Liver (tissue), 7 donors: ENCODE measurements at regions not wholly inside any gene's neighbourhood (a gene's known extent, or its start where the extent isn't known, plus 50 kb on each side); places are given as distances from the start of the nearest gene placed in this dataset.

ENCODE experiments used
- DNase-seq: peaks from one replicate; pipeline ENCODE4 v3.0.0-alpha.2; 2017; ENCODE audit warnings: low spot score
- H3K27ac ChIP-seq, 2 donors: one replicate each; pipeline ENCODE4 v1.7.0; 2013; ENCODE audit warnings: inconsistent platforms in 2 of 2, low read length in 2 of 2, control low read depth in 1 of 2, low read depth in 1 of 2, mild to moderate bottlenecking in 1 of 2
- H3K27me3 ChIP-seq, 4 donors: one replicate each; pipeline versions ENCODE4 v1.6.1 to v1.7.0; 2013; ENCODE audit warnings: low read length in 3 of 4, inconsistent platforms in 1 of 4, mild to moderate bottlenecking in 1 of 4, moderate library complexity in 1 of 4; ENCODE audit not compliant: control insufficient read depth in 4 of 4, insufficient read depth in 4 of 4
- H3K36me3 ChIP-seq, 4 donors: one replicate each; pipeline versions ENCODE4 v1.6.1 to v1.7.0; 2013; ENCODE audit warnings: low read length in 3 of 4, mild to moderate bottlenecking in 3 of 4, low read depth in 1 of 4, moderate library complexity in 1 of 4; ENCODE audit not compliant: control insufficient read depth in 4 of 4, insufficient read depth in 3 of 4
- H3K4me1 ChIP-seq, 4 donors: one replicate each; pipeline versions ENCODE4 v1.6.1 to v1.7.0; 2013; ENCODE audit warnings: low read length in 3 of 4, mild to moderate bottlenecking in 3 of 4, moderate library complexity in 1 of 4; ENCODE audit not compliant: control insufficient read depth in 4 of 4, insufficient read depth in 4 of 4
- H3K4me3 ChIP-seq, 3 donors: one replicate each; pipeline versions ENCODE4 v1.6.1 to v1.7.0; 2013; ENCODE audit warnings: low read length in 3 of 3, control low read depth in 1 of 3, low read depth in 1 of 3, mild to moderate bottlenecking in 1 of 3
- H3K9ac ChIP-seq, 2 donors: one replicate each; pipeline ENCODE4 v1.7.0; 2013; ENCODE audit warnings: low read length in 2 of 2, mild to moderate bottlenecking in 2 of 2, moderate library complexity in 2 of 2, control low read depth in 1 of 2, low read depth in 1 of 2
- H3K9me3 ChIP-seq, 4 donors: one replicate each; pipeline versions ENCODE4 v1.6.1 to v1.7.0; 2013; ENCODE audit warnings: low read length in 3 of 4; ENCODE audit not compliant: control insufficient read depth in 4 of 4
- EGR1 ChIP-seq, 2 donors: IDR thresholded peaks; 2 replicates each; pipeline ENCODE4 v1.6.1; 2016 to 2018; ENCODE audit warnings: antibody characterized with exemption in 2 of 2, low read depth in 2 of 2
- FOXA1 ChIP-seq: IDR thresholded peaks from 2 replicates; pipeline ENCODE4 v1.6.1; 2016; ENCODE audit warnings: antibody characterized with exemption
- FOXA2 ChIP-seq: IDR thresholded peaks from 2 replicates; pipeline ENCODE4 v1.6.1; 2016; ENCODE audit warnings: antibody characterized with exemption
- GABPA ChIP-seq, 2 donors: IDR thresholded peaks in 1 of 2; conservative IDR thresholded peaks in 1 of 2; 2 replicates each; pipeline ENCODE4 v1.6.1; 2016; ENCODE audit warnings: antibody characterized with exemption in 2 of 2, mild to moderate bottlenecking in 1 of 2, moderate library complexity in 1 of 2
- HNF4A ChIP-seq, 2 donors: conservative IDR thresholded peaks; 2 replicates each; pipeline ENCODE4 v1.6.1; 2016; ENCODE audit warnings: antibody characterized with exemption in 2 of 2, mild to moderate bottlenecking in 2 of 2
- HNF4G ChIP-seq: IDR thresholded peaks from 2 replicates; pipeline ENCODE4 v1.6.1; 2016; ENCODE audit warnings: antibody characterized with exemption
- JUND ChIP-seq, 2 donors: IDR thresholded peaks; 2 replicates each; pipeline ENCODE4 v1.6.1; 2016; ENCODE audit warnings: antibody characterized with exemption in 2 of 2
- NR2F2 ChIP-seq: IDR thresholded peaks from 2 replicates; pipeline ENCODE4 v1.6.1; 2016; ENCODE audit warnings: antibody characterized with exemption
- RAD21 ChIP-seq, 2 donors: IDR thresholded peaks; 2 replicates each; pipeline ENCODE4 v1.6.1; 2016; ENCODE audit warnings: antibody characterized with exemption in 2 of 2, mild to moderate bottlenecking in 2 of 2
- RXRA ChIP-seq, 2 donors: IDR thresholded peaks; 2 replicates each; pipeline ENCODE4 v1.6.1; 2017 to 2018; ENCODE audit warnings: antibody characterized with exemption in 2 of 2, mild to moderate bottlenecking in 1 of 2
- SP1 ChIP-seq: IDR thresholded peaks from 2 replicates; pipeline ENCODE4 v1.6.1; 2018; ENCODE audit warnings: antibody characterized with exemption, mild to moderate bottlenecking
- TAF1 ChIP-seq: conservative IDR thresholded peaks from 2 replicates; pipeline ENCODE4 v1.6.1; 2016; ENCODE audit warnings: antibody characterized with exemption, mild to moderate bottlenecking
- YY1 ChIP-seq: IDR thresholded peaks from 2 replicates; pipeline ENCODE4 v1.6.1; 2016; ENCODE audit warnings: antibody characterized with exemption, mild to moderate bottlenecking
- ZBTB33 ChIP-seq: IDR thresholded peaks from 2 replicates; pipeline ENCODE4 v1.6.1; 2016; ENCODE audit warnings: antibody characterized with exemption
- WGBS: extraction: QIAGEN DNeasy Blood & Tissue Kit; methylation state at CpG from one replicate; pipeline ENCODE4 v1.1.7; 2013; 5-methylcytosine and 5-hydroxymethylcytosine counted together
- TF ChIP-seq, protein P1 (sequence below): IDR thresholded peaks from 2 replicates; pipeline ENCODE4 v1.6.1; 2016; ENCODE audit warnings: antibody characterized with exemption, mild to moderate bottlenecking
- TF ChIP-seq, protein P2 (sequence below): IDR thresholded peaks from 2 replicates; pipeline ENCODE4 v1.6.1; 2016; ENCODE audit warnings: antibody characterized with exemption
- TF ChIP-seq, protein P3 (sequence below): IDR thresholded peaks from 2 replicates; pipeline ENCODE4 v1.6.1; 2016; ENCODE audit warnings: antibody characterized with exemption
- donor health status: healthy.
- donor health status: healthy.
- donor health status: healthy.
- donor health status: healthy.

- H3K9me3 ChIP-seq = peaks cover 0 to 2% (median 0%) of the 10 kb centered on the region in 4 donors
- WGBS = 9% methylated on average over 32 of the region's 32 CpGs
- H3K4me3 ChIP-seq = no peak overlapping the region
- no peaks in the 10 kb centered on the region for H3K36me3 ChIP-seq
- H3K9ac ChIP-seq = no peak overlapping the region
- TF ChIP-seq HNF4A (conservative IDR thresholded peaks at IDR 0.05) (no peak), NR2F2 (no peak), FOXA2 (no peak), EGR1 (IDR thresholded peaks at IDR 0.05; ENCODE audit: low read depth in 2 of 2) (no peak), YY1 (no peak), ZBTB33 (no peak), GABPA (IDR thresholded peaks at IDR 0.05 in 1 of 2, conservative IDR thresholded peaks at IDR 0.05 in 1 of 2) (no peak), SP1 (no peak)
- TF ChIP-seq, protein P1, sequence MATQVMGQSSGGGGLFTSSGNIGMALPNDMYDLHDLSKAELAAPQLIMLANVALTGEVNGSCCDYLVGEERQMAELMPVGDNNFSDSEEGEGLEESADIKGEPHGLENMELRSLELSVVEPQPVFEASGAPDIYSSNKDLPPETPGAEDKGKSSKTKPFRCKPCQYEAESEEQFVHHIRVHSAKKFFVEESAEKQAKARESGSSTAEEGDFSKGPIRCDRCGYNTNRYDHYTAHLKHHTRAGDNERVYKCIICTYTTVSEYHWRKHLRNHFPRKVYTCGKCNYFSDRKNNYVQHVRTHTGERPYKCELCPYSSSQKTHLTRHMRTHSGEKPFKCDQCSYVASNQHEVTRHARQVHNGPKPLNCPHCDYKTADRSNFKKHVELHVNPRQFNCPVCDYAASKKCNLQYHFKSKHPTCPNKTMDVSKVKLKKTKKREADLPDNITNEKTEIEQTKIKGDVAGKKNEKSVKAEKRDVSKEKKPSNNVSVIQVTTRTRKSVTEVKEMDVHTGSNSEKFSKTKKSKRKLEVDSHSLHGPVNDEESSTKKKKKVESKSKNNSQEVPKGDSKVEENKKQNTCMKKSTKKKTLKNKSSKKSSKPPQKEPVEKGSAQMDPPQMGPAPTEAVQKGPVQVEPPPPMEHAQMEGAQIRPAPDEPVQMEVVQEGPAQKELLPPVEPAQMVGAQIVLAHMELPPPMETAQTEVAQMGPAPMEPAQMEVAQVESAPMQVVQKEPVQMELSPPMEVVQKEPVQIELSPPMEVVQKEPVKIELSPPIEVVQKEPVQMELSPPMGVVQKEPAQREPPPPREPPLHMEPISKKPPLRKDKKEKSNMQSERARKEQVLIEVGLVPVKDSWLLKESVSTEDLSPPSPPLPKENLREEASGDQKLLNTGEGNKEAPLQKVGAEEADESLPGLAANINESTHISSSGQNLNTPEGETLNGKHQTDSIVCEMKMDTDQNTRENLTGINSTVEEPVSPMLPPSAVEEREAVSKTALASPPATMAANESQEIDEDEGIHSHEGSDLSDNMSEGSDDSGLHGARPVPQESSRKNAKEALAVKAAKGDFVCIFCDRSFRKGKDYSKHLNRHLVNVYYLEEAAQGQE = no peak
- TF ChIP-seq, protein P2, sequence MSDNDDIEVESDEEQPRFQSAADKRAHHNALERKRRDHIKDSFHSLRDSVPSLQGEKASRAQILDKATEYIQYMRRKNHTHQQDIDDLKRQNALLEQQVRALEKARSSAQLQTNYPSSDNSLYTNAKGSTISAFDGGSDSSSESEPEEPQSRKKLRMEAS = no peak
- peaks cover 0 to 22% (median 8%) of the 10 kb centered on the region in 4 donors for H3K27me3 ChIP-seq
- peaks cover 0 to 12% (median 2%) of the 10 kb centered on the region in 4 donors for H3K4me1 ChIP-seq
- DNase-seq = no peak
- no peak overlapping the region for H3K27ac ChIP-seq
These were observed 57.1 kb upstream of the NKAP start for GRCh38 chrX:120000490-120001246.

DNA sequence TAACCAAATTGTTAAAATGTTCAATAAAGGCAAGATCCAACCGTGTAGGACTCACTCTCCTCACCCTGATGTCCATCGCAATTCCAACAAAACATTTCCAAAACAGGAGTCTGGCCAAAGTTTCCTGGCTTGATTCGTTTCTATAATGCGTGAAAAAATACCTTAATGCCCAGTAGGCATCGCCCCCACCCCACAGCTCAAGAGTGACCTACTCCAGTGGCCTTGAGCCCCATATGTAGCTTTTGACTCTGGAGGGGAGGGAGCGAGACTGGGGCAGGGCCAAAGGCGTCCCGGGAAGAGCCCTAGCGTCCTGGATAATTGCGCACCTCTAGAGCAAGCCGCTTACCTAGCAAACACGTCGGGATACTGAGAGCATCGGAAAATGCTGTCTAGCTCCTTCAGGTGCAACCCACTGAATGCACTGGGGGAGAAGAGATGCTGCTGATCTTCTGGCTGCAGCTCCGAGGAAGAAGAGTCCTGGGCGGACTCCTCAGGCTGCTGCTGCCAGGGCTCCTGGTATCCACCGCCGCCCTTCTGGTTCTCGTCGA is 55.6 kb upstream of the NKAP start:
- no peak overlapping the region for H3K9ac ChIP-seq
- TF ChIP-seq, protein P2 = no peak
- TF ChIP-seq, protein P1 = no peak
- TF ChIP-seq, protein P3, sequence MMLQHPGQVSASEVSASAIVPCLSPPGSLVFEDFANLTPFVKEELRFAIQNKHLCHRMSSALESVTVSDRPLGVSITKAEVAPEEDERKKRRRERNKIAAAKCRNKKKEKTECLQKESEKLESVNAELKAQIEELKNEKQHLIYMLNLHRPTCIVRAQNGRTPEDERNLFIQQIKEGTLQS = no peak
- TF ChIP-seq JUND (IDR thresholded peaks at IDR 0.05) (no peak), RAD21 (IDR thresholded peaks at IDR 0.05) (no peak), RXRA (IDR thresholded peaks at IDR 0.05) (no peak), FOXA1 (no peak), EGR1 (IDR thresholded peaks at IDR 0.05; ENCODE audit: low read depth in 2 of 2) (no peak), HNF4G (no peak), TAF1 (no peak), SP1 (no peak), NR2F2 (no peak)
- peaks cover 0 to 2% (median 0%) of the 10 kb centered on the region in 4 donors for H3K9me3 ChIP-seq
- WGBS = 10% methylated on average over 20 of the region's 20 CpGs
- H3K4me3 ChIP-seq = no peak overlapping the region
- H3K36me3 ChIP-seq = no peaks in the 10 kb centered on the region
- H3K27me3 ChIP-seq = peaks cover 0 to 22% (median 9%) of the 10 kb centered on the region in 4 donors
- no peak for DNase-seq
- peaks cover 0 to 12% (median 2%) of the 10 kb centered on the region in 4 donors for H3K4me1 ChIP-seq
- H3K27ac ChIP-seq = no peak overlapping the region
